MM.1S (cell line): ENCODE measurements at regions not wholly inside any gene's neighbourhood (a gene's known extent, or its start where the extent isn't known, plus 50 kb on each side); places are given as distances from the start of the nearest gene placed in this dataset.

ENCODE experiments used
- DNase-seq: peaks from one replicate; pipeline ENCODE4 v3.0.0-alpha.2; 2015
- H2AFZ ChIP-seq: fragments of 300-600 bp; sonication (generic); 2 replicates; pipeline ENCODE4 v1.6.0; 2016; ENCODE audit warnings: antibody characterized with exemption, low read length
- H3F3A ChIP-seq: fragments of 300-600 bp; sonication (generic); 2 replicates; pipeline ENCODE4 v1.6.1; 2016; ENCODE audit warnings: mild to moderate bottlenecking, antibody characterized with exemption, low read length, moderate library complexity, mixed read lengths; ENCODE audit not compliant: insufficient read depth
- H3K27ac ChIP-seq: fragments of 300-600 bp; sonication (generic); 2 replicates; pipeline ENCODE4 v1.5.1; 2016; ENCODE audit warnings: mild to moderate bottlenecking, low read length
- H3K27me3 ChIP-seq: fragments of 300-600 bp; sonication (generic); replicated peaks from 2 replicates; pipeline ENCODE4 v1.6.0; 2016; ENCODE audit warnings: low read length; ENCODE audit not compliant: insufficient read depth
- H3K36me3 ChIP-seq: fragments of 300-600 bp; sonication (generic); replicated peaks from 2 replicates; pipeline ENCODE4 v1.6.1; 2016; ENCODE audit warnings: mild to moderate bottlenecking, low read length, mixed read lengths; ENCODE audit not compliant: insufficient read depth
- H3K4me1 ChIP-seq: fragments of 300-600 bp; sonication (generic); 2 replicates; pipeline ENCODE4 v1.6.1; 2016; ENCODE audit warnings: low read length, mixed read lengths
- H3K4me2 ChIP-seq: fragments of 300-600 bp; sonication (generic); 2 replicates; pipeline ENCODE4 v1.6.0; 2016; ENCODE audit warnings: low read depth, low read length
- H3K4me3 ChIP-seq: fragments of 300-600 bp; sonication (generic); 2 replicates; pipeline ENCODE4 v1.5.1; 2016; ENCODE audit warnings: low read length, mixed read lengths
- H3K79me2 ChIP-seq: fragments of 300-600 bp; sonication (generic); 2 replicates; pipeline ENCODE4 v1.6.1; 2016; ENCODE audit warnings: mixed run types, low read length, mixed read lengths
- H3K9ac ChIP-seq: fragments of 300-600 bp; sonication (generic); 2 replicates; pipeline ENCODE4 v1.6.1; 2016; ENCODE audit warnings: low read length, mixed read lengths
- H3K9me2 ChIP-seq: fragments of 300-600 bp; sonication (generic); replicated peaks from 2 replicates; pipeline ENCODE4 v1.6.1; 2016; ENCODE audit warnings: mild to moderate bottlenecking, low read length, mixed read lengths; ENCODE audit not compliant: insufficient read depth
- H3K9me3 ChIP-seq: fragments of 300-600 bp; sonication (generic); replicated peaks from 2 replicates; pipeline ENCODE4 v1.6.1; 2016; ENCODE audit warnings: mild to moderate bottlenecking, low read length, mixed read lengths; ENCODE audit not compliant: insufficient read depth
- H4K20me1 ChIP-seq: fragments of 300-600 bp; sonication (generic); 2 replicates; pipeline ENCODE4 v1.6.1; 2016; ENCODE audit warnings: mild to moderate bottlenecking, low read length, moderate library complexity, mixed read lengths; ENCODE audit not compliant: insufficient read depth
- EZH2 ChIP-seq: fragments of 300-600 bp; sonication (generic); optimal IDR thresholded peaks from 2 replicates; pipeline ENCODE3; 2017; ENCODE audit warnings: low read depth, mild to moderate bottlenecking, antibody characterized with exemption, low read length, mixed read lengths
- EZH2phosphoT487 ChIP-seq: fragments of 300-600 bp; sonication (generic); IDR thresholded peaks from 2 replicates; pipeline ENCODE4 v1.6.1; 2018; ENCODE audit warnings: antibody characterized with exemption, low read length
- TF ChIP-seq, protein P1 (sequence below): fragments of 300-600 bp; sonication (generic); IDR thresholded peaks from 2 replicates; pipeline ENCODE4 v1.5.1; 2016; ENCODE audit warnings: antibody characterized with exemption, low read length, mixed read lengths

GRCh38 chr11:92678008-92678611 is 291.3 kb upstream of the MTNR1B start:
- no peak for DNase-seq
- no peak overlapping the region for H3K9ac ChIP-seq
- no peak overlapping the region for H3K27ac ChIP-seq
- H3K9me2 ChIP-seq: no peaks in the 10 kb centered on the region
- no peaks in the 10 kb centered on the region for H3K27me3 ChIP-seq
- TF ChIP-seq EZH2phosphoT487 (no peak), EZH2 (no peak)
- TF ChIP-seq, protein P1, sequence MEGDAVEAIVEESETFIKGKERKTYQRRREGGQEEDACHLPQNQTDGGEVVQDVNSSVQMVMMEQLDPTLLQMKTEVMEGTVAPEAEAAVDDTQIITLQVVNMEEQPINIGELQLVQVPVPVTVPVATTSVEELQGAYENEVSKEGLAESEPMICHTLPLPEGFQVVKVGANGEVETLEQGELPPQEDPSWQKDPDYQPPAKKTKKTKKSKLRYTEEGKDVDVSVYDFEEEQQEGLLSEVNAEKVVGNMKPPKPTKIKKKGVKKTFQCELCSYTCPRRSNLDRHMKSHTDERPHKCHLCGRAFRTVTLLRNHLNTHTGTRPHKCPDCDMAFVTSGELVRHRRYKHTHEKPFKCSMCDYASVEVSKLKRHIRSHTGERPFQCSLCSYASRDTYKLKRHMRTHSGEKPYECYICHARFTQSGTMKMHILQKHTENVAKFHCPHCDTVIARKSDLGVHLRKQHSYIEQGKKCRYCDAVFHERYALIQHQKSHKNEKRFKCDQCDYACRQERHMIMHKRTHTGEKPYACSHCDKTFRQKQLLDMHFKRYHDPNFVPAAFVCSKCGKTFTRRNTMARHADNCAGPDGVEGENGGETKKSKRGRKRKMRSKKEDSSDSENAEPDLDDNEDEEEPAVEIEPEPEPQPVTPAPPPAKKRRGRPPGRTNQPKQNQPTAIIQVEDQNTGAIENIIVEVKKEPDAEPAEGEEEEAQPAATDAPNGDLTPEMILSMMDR: no peak
- no peaks in the 10 kb centered on the region for H4K20me1 ChIP-seq
- no peaks in the 10 kb centered on the region for H3K4me1 ChIP-seq
- no peak overlapping the region for H3K4me3 ChIP-seq
- no peaks in the 10 kb centered on the region for H3K36me3 ChIP-seq
- no peak overlapping the region for H2AFZ ChIP-seq
- no peak overlapping the region for H3K4me2 ChIP-seq
- H3K9me3 ChIP-seq: no peaks in the 10 kb centered on the region
- no peaks in the 10 kb centered on the region for H3K79me2 ChIP-seq
- H3F3A ChIP-seq: no peaks in the 10 kb centered on the region

GRCh38 chr11:92681586-92681985 is 287.9 kb upstream of the MTNR1B start:
- Histone ChIP-seq H3K9ac (no peak overlapping the region), H3K9me3 (no peaks in the 10 kb centered on the region), H3F3A (no peaks in the 10 kb centered on the region), H3K4me3 (no peak overlapping the region), H3K4me1 (no peaks in the 10 kb centered on the region), H3K79me2 (no peaks in the 10 kb centered on the region), H3K9me2 (no peaks in the 10 kb centered on the region), H3K27me3 (no peaks in the 10 kb centered on the region), H3K4me2 (no peak overlapping the region), H4K20me1 (no peaks in the 10 kb centered on the region), H2AFZ (no peak overlapping the region), H3K27ac (no peak overlapping the region), H3K36me3 (no peaks in the 10 kb centered on the region)
- DNase-seq: no peak
- TF ChIP-seq, protein P1: no peak
- TF ChIP-seq EZH2 (no peak), EZH2phosphoT487 (no peak)

DNA sequence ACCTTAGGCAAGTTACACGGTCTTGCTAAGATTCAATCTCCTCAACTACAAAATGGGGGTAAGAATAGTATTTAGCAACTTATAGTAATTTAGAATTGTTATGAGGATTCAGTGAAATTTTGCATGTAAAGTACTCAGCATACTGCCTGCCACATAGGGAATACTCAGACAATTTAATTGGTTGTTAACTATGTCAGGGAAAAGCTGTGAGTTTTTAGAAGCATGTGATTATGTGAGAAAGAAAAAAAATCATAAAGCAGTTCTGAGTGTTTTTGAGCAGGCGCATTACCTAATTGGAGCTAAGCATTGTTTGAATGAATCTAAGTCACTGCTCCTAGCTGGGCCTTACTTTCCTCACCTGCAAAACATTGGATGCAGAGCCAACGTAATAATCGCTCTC is 287.3 kb upstream of the MTNR1B start:
- Histone ChIP-seq H3K9me3 (no peaks in the 10 kb centered on the region), H4K20me1 (no peaks in the 10 kb centered on the region), H3K4me1 (no peaks in the 10 kb centered on the region), H3K36me3 (no peaks in the 10 kb centered on the region), H3F3A (no peaks in the 10 kb centered on the region), H3K9me2 (no peaks in the 10 kb centered on the region), H2AFZ (no peak overlapping the region), H3K27ac (no peak overlapping the region), H3K4me2 (no peak overlapping the region), H3K27me3 (no peaks in the 10 kb centered on the region), H3K9ac (no peak overlapping the region), H3K79me2 (no peaks in the 10 kb centered on the region), H3K4me3 (no peak overlapping the region)
- no peak for DNase-seq
- no peak for TF ChIP-seq EZH2
- TF ChIP-seq, protein P1: no peak
- no peak for TF ChIP-seq EZH2phosphoT487
